Fibroblast of gingiva (primary cell): ENCODE measurements at regions not wholly inside any gene's neighbourhood (a gene's known extent, or its start where the extent isn't known, plus 50 kb on each side); places are given as distances from the start of the nearest gene placed in this dataset.

Experiments used
- DNase-seq: peaks from one replicate; pipeline ENCODE4 v3.0.0-alpha.2; 2011; ENCODE audit warnings: low read depth

GRCh38 chr5:125750861-125751186 is 672.4 kb upstream of the GRAMD2B start:
- DNase-seq = no peak

- peak; percentile 64 for DNase-seq
These were observed 666.8 kb upstream of the GRAMD2B start for GRCh38 chr5:125756456-125756855.

DNA sequence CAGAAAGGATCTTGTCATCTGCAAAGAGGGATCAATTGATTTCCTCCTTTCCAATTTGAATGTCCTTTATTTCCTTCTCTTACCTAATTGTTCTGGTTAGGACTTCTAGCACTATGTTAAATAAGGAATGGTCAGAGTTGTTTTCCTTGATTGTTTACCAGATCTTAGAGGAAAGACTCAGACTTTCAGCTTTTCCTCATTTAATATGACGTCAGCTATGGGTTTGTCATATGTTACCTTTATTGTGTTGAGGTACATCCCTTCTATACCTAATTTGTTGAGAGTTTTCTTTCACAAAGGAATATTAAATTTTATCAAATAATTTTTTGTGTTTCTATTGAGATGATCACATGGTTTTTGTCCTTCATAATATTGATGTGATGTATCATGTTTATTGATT is 656.5 kb upstream of the GRAMD2B start:
- no peak for DNase-seq

DNA sequence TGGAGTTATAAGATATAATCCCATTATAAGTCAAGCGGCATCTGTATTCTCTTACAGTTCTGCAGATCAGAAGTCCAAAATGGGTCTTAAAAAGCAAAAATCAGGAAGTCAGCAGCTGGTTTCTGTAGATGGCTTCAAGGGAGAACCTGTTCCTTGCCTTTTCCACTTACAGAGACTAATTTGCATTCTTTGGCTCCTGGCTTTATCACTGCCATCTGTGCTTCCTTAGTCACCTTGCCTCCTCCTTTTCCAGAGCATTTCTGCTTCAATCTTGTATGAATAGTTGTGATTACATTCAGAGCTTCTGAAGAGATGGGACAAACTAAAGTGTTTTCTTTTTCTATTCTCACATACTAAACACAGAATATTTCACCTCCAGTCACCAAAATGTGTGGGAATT is 647.3 kb upstream of the GRAMD2B start:
- no peak for DNase-seq

DNA sequence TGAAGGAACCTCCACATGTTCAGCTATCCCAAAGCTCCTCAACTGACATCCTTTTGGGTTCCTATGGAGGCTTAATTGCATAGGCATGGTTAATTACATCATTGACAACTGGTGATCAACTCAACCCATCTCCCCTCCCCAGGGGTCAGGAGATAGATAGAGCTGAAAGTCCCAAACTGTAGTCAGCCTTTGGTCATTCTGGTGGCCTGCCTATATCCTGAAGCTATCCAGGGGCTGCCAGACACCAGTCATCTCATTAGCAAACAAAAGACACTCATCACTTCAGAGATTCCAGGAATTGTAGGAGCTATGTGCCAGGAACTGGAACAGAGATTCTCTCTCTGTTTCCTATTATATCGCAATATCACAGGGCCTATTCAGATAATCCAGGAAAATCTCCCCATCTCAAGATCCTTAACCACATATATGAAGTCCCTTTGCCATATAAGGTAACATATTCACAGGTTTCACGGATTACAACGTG is 646.5 kb upstream of the GRAMD2B start:
- DNase-seq = no peak

GRCh38 chr5:125778791-125779190 is 644.4 kb upstream of the GRAMD2B start:
- no peak for DNase-seq

GRCh38 chr5:125785407-125785806 is 637.8 kb upstream of the GRAMD2B start:
- no peak for DNase-seq

- no peak for DNase-seq
These were observed 637.2 kb upstream of the GRAMD2B start for GRCh38 chr5:125786021-125786420.

GRCh38 chr5:125793470-125793869 is 629.7 kb upstream of the GRAMD2B start:
- DNase-seq = no peak

DNA sequence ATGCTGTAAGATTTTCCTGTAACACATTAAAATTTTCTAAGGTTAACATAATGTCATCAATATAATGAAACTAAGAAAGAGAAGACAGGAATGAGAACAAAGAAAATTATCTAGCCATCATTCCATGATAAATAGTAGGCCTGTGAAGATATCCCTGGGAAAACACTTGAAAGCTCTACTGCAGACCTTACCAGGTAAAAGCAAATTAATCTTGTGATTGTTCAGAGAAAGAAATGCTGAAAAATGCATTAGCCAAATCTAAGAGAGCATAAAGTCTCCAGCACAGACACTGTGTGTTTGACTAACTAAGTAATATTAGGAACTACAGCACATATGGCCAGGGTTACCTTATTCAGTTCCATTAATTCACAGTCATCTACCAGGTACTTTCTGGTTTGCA is 628.3 kb upstream of the GRAMD2B start:
- DNase-seq = no peak

DNA sequence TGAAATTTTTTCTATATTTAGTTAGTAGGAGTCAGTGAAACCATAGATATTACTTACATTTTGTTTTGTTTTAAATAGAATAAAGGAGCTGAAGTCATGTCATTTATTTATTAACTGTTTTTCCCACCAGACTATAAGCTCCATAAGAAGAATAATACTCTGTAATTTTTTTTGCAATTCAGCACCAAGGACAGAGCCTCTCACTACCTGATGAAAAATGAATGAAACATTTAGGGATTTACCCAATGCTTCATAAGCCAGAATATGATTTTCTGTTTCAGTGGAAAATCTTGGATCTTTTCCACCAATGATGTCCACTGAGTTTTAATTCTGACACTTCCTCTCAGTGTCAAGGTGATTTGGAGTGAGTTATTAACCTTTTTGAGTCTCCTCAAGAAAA is 624.9 kb upstream of the GRAMD2B start:
- DNase-seq = peak; percentile 6

DNA sequence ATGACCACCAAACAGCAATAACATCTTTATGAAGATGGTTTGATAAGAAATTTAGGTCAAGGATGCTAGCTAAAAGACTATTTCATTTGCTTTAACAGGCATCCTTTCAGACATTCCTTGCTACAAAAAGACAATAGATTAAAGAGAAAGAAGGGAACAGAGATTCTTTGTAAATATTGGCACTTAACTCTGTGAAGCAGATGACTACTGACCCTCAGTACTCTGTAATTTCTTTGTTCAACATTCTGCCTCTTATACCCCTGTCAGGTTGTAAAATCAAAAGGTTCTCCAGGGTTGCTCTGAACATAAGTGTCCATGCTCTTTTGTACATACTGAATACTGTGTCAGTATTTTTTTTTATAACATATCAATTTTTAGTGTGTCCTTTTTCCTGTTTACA is 610.6 kb upstream of the GRAMD2B start:
- no peak for DNase-seq

DNA sequence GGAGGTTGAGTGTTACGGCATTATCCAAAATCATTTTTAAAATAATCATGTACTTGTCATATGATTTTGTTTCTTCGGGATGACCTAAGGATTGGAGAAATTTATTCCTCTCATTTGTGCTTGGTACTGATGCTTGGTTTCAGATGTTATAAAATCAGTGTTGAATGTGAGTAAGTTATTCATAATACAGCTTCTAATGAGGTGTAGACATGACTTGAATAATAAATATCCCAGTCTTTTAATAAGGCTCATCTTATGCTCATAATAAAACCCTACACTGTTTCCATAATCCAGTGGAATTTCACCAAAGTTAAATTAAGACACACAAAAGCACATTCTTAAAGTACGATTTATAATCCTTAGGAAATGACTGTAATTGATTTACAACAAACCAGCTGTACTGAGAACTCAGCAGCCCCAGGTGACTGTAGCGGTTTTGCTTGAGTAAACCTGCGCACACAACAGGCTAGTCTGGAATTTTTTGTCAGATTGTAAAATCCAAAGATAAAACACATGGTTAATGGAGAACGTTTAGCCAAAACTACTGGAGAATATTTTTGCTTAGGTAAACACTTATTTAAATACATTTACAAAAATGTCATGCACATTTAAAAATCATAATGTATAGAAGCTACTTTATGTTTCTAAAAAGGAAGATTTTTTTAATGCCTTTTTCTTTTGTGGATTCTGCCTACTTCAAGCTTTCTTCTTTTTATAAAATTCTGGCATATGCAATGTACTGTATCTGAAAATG is 609.8 kb upstream of the GRAMD2B start:
- DNase-seq = no peak

- DNase-seq = no peak
These were observed 609.1 kb upstream of the GRAMD2B start for GRCh38 chr5:125814119-125814518.

DNA sequence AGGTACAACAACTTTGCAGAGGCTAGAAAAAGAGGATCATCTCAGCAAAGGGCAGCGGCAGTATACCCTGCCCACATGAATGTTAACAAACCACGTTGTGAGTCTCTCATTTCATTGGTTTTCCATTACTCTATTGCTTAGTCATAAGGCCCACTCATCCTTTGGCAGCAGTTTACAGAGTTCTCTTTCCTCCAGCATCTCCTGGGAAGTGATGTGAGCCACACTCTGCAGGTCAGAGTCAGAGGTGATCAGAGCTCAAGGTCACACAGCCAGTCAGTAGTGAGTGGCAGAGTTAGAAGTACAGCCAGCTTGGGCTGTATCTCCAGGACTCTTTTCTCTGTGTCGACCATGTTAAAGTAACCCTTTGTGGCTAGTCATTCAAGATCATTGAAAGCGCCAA is 599.6 kb upstream of the GRAMD2B start:
- DNase-seq = peak; percentile 10

DNA sequence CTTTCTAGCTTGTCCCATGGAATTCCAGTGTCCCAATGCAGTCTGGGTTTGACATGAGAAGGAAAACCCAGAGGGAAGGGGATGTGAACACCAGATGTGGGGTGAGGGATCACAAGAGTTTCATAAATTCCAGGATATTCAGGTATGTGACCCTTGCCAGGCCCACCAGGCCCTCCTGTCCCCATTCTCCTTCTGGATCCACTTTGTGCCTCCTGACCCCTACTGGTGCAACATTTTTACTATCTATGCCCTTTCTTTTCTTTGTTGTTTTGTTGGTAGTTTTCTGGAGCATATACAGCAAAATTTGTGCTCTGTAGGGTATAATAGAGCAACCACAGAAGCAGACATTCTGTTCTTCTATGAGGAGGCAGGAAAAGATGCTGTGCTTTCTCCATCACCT is 597.0 kb upstream of the GRAMD2B start:
- no peak for DNase-seq

DNA sequence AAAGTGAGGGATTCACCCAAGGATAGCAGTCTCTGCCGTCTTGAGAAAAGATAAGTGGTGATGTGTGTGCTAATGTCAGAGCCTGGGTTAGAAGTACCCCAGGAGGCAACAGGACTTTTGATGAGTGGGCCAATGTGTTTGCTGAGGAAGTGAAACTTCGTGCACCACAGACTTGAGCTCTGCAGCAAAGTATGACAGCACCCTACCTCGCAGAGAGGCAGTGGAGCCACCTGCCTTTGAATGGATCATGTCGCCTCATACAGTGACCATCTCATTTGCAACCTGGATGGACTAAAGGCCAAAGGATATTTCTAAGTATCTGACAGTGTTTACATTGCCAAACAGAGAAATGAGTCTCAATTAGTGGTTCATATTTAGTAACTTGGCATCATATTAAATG is 593.9 kb upstream of the GRAMD2B start:
- DNase-seq = no peak

GRCh38 chr5:125833398-125833797 is 589.8 kb upstream of the GRAMD2B start:
- no peak for DNase-seq

DNA sequence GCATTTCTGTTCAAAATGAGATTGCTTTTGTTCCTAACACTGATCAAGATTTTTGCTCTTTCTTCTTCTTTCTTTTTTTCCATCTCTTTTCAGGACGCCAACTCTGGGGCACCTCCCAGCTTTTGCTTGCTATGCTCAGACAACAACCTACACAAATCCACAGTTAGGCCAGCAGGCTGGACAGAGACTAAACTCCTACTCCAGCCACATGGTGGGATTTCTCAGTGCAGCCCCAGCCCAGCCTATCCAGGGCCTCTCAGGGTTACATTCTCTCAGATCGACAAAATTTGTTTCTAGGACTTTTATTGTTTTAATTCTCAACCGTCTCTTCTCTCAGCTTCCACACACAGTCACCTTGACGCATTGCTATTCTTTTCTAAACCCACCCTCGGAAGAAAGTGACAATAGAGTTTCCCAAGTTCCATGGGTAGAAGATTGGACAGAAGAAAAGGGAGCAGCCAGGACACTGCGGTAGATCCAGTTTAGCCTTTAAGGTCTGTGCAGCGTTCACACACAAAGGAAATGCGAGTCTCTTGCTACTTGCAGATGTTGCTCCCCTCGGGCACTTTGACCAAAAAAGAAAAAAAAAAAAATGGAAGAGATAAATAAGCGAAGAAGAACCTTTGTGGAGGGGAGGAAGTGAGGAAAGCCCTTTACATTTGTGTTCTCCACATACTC is 588.6 kb upstream of the GRAMD2B start:
- no peak for DNase-seq

- no peak for DNase-seq
These were observed 587.7 kb upstream of the GRAMD2B start for GRCh38 chr5:125835293-125836172.

- peak; percentile 43 for DNase-seq
These were observed 587.0 kb upstream of the GRAMD2B start for GRCh38 chr5:125836256-125836655.

DNA sequence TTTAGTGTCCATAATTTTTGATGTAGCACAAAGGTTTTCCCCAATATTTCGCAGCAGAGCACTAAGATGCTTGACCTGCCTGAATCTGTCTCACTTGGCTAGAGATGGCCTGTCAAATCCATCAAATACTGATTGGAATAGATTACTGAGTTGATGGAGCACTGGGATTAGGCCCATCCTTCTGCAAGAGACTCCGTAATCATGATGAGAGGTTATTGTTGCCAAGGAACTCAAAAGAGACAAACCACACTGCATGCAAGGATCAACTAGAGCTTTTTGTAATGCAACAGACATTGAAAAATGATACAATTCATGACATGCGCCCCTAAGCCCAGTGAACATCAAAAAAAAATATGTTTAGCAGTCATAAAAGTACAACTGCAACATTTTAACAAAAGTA is 585.3 kb upstream of the GRAMD2B start:
- DNase-seq = no peak

DNA sequence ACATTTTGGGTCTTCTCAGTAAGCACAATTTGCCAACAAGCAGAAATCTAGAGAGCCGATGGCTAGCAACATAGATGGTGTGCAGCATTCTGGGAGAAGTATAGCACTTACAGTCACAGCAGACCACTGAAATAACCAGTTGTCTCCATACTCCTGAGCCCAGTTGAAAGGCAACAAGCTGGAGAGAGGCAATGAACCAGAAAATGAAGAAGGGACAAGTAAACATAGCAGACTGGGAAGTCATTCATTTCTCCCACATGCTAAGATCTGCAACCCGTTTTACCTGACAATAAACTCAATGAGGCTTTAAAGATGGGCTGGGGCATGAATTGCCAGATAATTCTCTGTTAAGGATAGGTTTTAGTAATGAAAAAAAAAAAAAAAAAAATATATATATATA is 575.6 kb upstream of the GRAMD2B start:
- DNase-seq = no peak
